Tibial artery (tissue), 4 donors: ENCODE measurements at regions not wholly inside any gene's neighbourhood (a gene's known extent, or its start where the extent isn't known, plus 50 kb on each side); places are given as distances from the start of the nearest gene placed in this dataset.

Source experiments
- DNase-seq, 2 donors: peaks; one replicate each; pipeline ENCODE4 v3.0.0-alpha.2; 2019
- H3K27ac ChIP-seq, 2 donors: fragments of 200-600 bp; sonication (generic) in 1 of 2; 1 replicate in 1 of 2; 2 replicates in 1 of 2; pipeline ENCODE4 v1.5.1; 2018 to 2019; ENCODE audit warnings: mild to moderate bottlenecking in 1 of 2
- H3K27me3 ChIP-seq, 2 donors: fragments of 200-600 bp; sonication (generic) in 1 of 2; one replicate each; pipeline versions ENCODE4 v1.5.1 to v1.6.0; 2016 to 2019
- H3K36me3 ChIP-seq, 3 donors: fragments of 200-600 bp; sonication (generic) in 2 of 3; one replicate each; pipeline ENCODE4 v1.5.1; 2016 to 2019; ENCODE audit warnings: mild to moderate bottlenecking in 2 of 3
- H3K4me1 ChIP-seq, 4 donors: fragments of 200-600 bp; sonication (generic) in 2 of 4; 1 replicate in 3 of 4; 2 replicates in 1 of 4; pipeline ENCODE4 v1.5.1; 2016 to 2019
- H3K4me3 ChIP-seq, 2 donors: fragments of 200-600 bp; sonication (generic) in 1 of 2; 1 replicate in 1 of 2; 2 replicates in 1 of 2; pipeline ENCODE4 v1.5.1; 2018 to 2019; ENCODE audit warnings: mild to moderate bottlenecking in 2 of 2
- H3K9me3 ChIP-seq, 3 donors: fragments of 200-600 bp; sonication (generic) in 1 of 3; one replicate each; pipeline ENCODE4 v1.5.1; 2016 to 2019
- intact Hi-C: fragments of 100-400 bp; cut with DNase I; formaldehyde crosslinking; loops from one replicate; pipeline ENCODE4 v1.15.0; 2023; ENCODE audit warnings: low total_unique reads
- TF ChIP-seq, protein P1 (sequence below), 2 experiments: fragments of 200-600 bp in 1 of 2; fragments of 450-650 bp in 1 of 2; IDR thresholded peaks; one replicate each; pipeline ENCODE4 v1.5.1; 2017 to 2019; ENCODE audit warnings: antibody characterized with exemption in 2 of 2, mild to moderate bottlenecking in 1 of 2, moderate library complexity in 1 of 2

DNA sequence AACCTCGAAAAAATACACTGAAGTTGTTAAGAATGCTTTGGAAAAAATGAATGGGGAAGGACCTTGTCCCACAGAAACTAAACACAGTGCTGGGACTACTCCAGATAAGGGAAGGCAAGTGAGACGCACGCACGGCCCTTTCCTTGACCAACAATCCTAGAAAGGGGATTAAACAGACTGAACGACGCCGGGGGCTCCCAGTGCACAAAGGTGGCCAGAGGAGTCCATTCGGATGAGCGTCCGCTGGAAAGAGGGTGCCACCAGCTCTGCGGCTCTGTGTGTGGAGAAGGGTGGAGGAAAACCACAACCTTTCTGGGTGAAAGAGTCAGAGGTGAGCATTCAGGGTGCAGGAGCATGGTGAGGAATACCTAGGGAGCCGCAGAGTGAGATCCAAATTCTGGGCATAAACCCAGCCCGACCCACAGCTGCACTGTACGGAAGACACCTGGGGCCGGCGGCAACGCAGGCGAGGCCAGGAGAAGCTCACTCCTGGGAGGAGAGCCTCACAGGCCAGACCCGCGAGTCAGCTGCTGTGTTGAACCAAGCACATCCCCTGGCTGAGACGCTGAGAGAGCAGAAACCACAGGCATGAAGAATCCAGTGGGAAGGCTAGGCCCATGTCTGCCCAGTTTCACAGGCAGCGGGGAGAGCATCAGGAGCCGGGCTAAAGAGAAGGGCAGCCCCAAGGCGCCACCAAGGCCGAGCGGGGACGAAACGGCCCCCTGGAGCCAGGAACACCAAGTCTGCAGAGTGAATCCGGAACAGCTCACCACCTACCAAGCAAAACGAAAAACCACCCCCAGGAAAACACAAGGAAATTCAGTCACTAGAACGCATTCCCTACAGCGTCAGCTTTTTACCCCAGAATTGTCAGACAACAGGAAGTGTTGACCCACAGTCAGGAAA is 177.1 kb downstream of the BRD1 start:
- H3K27me3 ChIP-seq: peaks cover 0 to 8% of the 10 kb centered on the region in 2 donors
- H3K9me3 ChIP-seq: peaks cover 0 to 19% (median 7%) of the 10 kb centered on the region in 3 donors
- TF ChIP-seq, protein P1, sequence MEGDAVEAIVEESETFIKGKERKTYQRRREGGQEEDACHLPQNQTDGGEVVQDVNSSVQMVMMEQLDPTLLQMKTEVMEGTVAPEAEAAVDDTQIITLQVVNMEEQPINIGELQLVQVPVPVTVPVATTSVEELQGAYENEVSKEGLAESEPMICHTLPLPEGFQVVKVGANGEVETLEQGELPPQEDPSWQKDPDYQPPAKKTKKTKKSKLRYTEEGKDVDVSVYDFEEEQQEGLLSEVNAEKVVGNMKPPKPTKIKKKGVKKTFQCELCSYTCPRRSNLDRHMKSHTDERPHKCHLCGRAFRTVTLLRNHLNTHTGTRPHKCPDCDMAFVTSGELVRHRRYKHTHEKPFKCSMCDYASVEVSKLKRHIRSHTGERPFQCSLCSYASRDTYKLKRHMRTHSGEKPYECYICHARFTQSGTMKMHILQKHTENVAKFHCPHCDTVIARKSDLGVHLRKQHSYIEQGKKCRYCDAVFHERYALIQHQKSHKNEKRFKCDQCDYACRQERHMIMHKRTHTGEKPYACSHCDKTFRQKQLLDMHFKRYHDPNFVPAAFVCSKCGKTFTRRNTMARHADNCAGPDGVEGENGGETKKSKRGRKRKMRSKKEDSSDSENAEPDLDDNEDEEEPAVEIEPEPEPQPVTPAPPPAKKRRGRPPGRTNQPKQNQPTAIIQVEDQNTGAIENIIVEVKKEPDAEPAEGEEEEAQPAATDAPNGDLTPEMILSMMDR (IDR thresholded peaks at IDR 0.05): no peak
- intact Hi-C loops: no loop called here
- H3K4me3 ChIP-seq: no peak overlapping the region
- no peak overlapping the region for H3K27ac ChIP-seq
- no peak for DNase-seq
- no peaks in the 10 kb centered on the region for H3K36me3 ChIP-seq
- no peaks in the 10 kb centered on the region for H3K4me1 ChIP-seq

DNA sequence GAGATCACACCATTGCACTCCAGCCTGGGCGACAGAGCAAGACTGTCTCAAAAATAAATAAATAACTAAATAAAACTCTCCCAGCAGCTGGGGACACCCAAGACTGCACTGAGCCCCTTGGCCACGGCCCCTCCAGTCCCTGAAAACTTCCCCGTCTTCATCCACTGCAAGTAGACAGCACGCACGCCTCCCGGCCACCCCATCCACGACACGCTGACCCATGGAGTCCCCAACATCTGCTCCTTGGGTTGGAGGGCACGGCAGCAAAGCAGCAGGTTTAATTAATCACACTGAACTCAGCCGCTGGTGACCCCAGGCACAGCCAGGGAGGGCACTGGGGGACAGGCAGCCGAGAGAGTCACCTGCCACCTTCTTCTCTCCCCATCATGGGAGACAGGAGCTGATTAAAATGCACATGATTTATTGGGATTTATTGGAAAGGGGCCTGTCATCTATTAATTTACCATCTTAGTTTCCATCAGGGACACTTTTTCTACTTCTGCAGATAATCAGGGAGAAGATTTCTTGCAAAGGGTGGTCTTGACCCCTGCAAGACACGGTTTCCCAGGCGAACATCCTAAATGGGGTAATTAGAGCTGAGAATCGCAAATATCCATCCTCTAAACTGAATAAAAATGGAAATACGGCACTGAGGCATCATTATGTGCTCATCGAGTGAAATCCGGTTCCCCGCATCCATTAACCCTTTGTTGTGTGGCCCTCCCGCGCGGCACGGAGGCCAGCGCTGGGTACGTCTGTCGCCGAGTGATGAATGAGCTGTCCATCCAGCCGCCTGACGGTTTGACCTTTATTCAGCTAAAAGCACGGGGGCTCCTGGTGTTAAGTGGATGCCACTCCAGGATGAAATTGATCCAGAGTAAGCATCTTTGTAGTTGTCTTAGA is 178.3 kb downstream of the BRD1 start:
- TF ChIP-seq, protein P1 (IDR thresholded peaks at IDR 0.05): no peak
- no peaks in the 10 kb centered on the region for H3K4me1 ChIP-seq
- no peak overlapping the region for H3K4me3 ChIP-seq
- DNase-seq: no peak
- intact Hi-C loops: no loop called here
- H3K27me3 ChIP-seq: peaks cover 0 to 8% of the 10 kb centered on the region in 2 donors
- H3K9me3 ChIP-seq: peaks cover 0 to 19% (median 7%) of the 10 kb centered on the region in 3 donors
- H3K27ac ChIP-seq: no peak overlapping the region
- no peaks in the 10 kb centered on the region for H3K36me3 ChIP-seq

DNA sequence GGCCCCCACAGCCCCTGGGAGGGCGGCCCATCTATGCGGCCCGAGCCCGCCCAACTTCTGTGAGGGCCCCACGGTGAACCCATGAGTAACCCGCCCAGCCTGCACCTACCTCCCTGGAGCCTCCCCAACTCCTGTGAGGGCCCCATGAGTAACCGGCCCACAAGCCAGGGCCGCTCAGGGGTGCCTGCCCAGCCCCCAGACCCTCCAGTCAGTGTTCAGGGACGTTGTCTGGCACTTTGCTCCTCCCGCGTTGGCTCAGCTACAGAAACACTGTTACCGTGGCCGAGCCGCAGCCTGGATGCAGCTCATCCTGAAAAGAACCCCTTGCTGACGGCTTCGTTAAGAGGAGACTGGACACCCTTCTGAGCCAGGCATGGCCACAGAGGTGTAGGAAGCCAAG is 179.6 kb downstream of the BRD1 start:
- Histone ChIP-seq H3K36me3 (no peaks in the 10 kb centered on the region), H3K9me3 (peaks cover 0 to 19% (median 7%) of the 10 kb centered on the region in 3 donors), H3K27ac (no peak overlapping the region), H3K4me3 (no peak overlapping the region), H3K27me3 (peaks cover 0 to 20% of the 10 kb centered on the region in 2 donors), H3K4me1 (no peaks in the 10 kb centered on the region)
- intact Hi-C loops: no loop called here
- no peak for DNase-seq
- TF ChIP-seq, protein P1 (IDR thresholded peaks at IDR 0.05): no peak

DNA sequence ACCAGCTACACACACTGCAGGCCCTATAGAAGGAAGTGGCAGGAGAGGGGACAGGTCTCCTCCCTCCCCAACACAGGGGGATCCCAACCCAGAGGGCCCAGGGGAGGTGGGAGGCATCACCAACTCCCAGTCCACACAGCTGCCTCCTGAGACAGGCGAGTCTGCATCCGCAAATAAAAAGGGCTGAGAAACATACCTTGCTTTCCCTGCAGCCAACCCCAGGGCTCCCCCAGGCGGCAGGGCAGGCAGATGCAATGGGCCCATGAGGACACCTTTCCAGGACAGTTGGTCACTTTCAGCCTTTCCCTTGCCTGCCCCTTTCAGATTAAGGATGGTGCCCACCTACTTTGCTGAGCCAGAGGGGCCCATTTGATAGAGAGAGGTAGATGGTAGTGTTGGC is 180.0 kb downstream of the BRD1 start:
- H3K4me3 ChIP-seq: no peak overlapping the region
- DNase-seq: no peak
- H3K27ac ChIP-seq: no peak overlapping the region
- peaks cover 0 to 22% of the 10 kb centered on the region in 2 donors for H3K27me3 ChIP-seq
- TF ChIP-seq, protein P1 (IDR thresholded peaks at IDR 0.05): no peak
- no peaks in the 10 kb centered on the region for H3K36me3 ChIP-seq
- peaks cover 0 to 19% (median 7%) of the 10 kb centered on the region in 3 donors for H3K9me3 ChIP-seq
- H3K4me1 ChIP-seq: no peaks in the 10 kb centered on the region
- intact Hi-C loops: no loop called here

DNA sequence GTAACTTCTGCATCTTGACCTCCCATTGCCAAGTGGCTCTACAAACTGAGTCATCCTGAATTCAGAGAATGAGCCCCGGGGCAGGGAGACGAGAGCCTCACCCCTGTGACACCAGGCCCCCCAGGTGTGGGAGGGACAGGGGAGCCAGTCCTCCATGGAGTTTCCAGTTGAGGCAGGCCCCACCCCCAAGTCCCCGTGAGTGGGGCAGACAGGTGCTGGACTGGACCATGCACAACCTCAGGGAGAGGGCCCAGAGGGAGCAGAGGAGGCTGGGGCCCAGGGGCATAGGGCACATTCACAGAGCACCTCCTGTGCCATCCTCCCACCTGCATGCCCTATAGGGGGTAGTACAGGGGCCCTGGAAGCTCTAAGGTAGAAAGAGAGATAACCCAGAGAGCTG is 180.8 kb downstream of the BRD1 start:
- intact Hi-C loops: no loop called here
- no peak overlapping the region for H3K4me3 ChIP-seq
- TF ChIP-seq, protein P1 (IDR thresholded peaks at IDR 0.05): no peak
- no peak for DNase-seq
- no peaks in the 10 kb centered on the region for H3K36me3 ChIP-seq
- peaks cover 0 to 14% (median 7%) of the 10 kb centered on the region in 3 donors for H3K9me3 ChIP-seq
- no peak overlapping the region for H3K27ac ChIP-seq
- no peaks in the 10 kb centered on the region for H3K4me1 ChIP-seq
- H3K27me3 ChIP-seq: peaks cover 0 to 22% of the 10 kb centered on the region in 2 donors
